IPS DF 6.9 (cell line): ENCODE measurements at regions not wholly inside any gene's neighbourhood (a gene's known extent, or its start where the extent isn't known, plus 50 kb on each side); places are given as distances from the start of the nearest gene placed in this dataset.
"Not testable (repeated sequence)": the region's sequence is repeated elsewhere in the genome, so short reads cannot be mapped to it uniquely, and the experiment has no call there.

Experiments used
- DNase-seq: peaks from one replicate; pipeline ENCODE4 v3.0.0-alpha.2; 2013; ENCODE audit warnings: low read depth, low spot score
- H3K27ac ChIP-seq: one replicate; pipeline ENCODE4 v1.5.1; 2013; ENCODE audit warnings: low read length, control low read depth
- H3K27me3 ChIP-seq: 2 replicates; pipeline ENCODE4 v1.6.1; 2013; ENCODE audit warnings: mild to moderate bottlenecking, low read length; ENCODE audit not compliant: control insufficient read depth, insufficient read depth
- H3K36me3 ChIP-seq: 2 replicates; pipeline ENCODE4 v1.6.1; 2013; ENCODE audit warnings: low read length; ENCODE audit not compliant: control insufficient read depth, insufficient read depth
- H3K4me1 ChIP-seq: 2 replicates; pipeline ENCODE4 v1.6.1; 2013; ENCODE audit warnings: low read length; ENCODE audit not compliant: control insufficient read depth, insufficient read depth
- H3K4me3 ChIP-seq: 2 replicates; pipeline ENCODE4 v1.5.1; 2013; ENCODE audit warnings: mild to moderate bottlenecking, low read length
- H3K9me3 ChIP-seq: 2 replicates; pipeline ENCODE4 v1.6.1; 2013; ENCODE audit warnings: low read length, inconsistent platforms; ENCODE audit not compliant: control insufficient read depth, insufficient read depth
- WGBS: extraction: QIAGEN DNeasy Blood & Tissue Kit; methylation state at CpG from one replicate; pipeline ENCODE4 v1.1.7; 2013; ENCODE audit warnings: mixed read lengths, missing lambda C conversion rate; ENCODE audit not compliant: insufficient read length, insufficient coverage; 5-methylcytosine and 5-hydroxymethylcytosine counted together

DNA sequence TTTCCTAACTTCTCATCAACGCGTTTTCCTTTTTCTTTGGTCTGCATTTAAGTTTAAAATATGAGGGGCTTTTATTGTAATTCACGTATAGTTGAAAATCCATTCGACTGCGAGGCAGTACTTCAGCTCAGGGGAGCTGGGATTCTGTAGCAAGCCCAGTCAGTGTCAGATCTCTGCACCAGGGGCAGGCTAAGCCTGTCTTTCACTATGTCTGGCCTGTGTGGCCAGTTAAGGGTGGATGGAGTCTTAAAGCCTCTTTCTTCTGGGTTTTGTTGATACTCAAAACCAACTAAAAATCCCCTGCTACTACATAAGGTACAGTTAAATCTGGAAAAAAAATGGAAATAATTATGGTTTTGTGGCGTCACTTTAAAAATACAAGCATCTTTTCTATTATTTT, 124.7 kb downstream of the TYW3 start:
- H3K4me3 ChIP-seq: no peak overlapping the region
- no peaks in the 10 kb centered on the region for H3K36me3 ChIP-seq
- H3K9me3 ChIP-seq: no peaks in the 10 kb centered on the region
- DNase-seq: no peak
- H3K27me3 ChIP-seq: no peaks in the 10 kb centered on the region
- WGBS: 100% methylated on average over 2 of the region's 6 CpGs
- no peak overlapping the region for H3K27ac ChIP-seq
- 0 out of 2 replicates have a peak, but pooled peaks cover 1% of the 10 kb centered on the region for H3K4me1 ChIP-seq

DNA sequence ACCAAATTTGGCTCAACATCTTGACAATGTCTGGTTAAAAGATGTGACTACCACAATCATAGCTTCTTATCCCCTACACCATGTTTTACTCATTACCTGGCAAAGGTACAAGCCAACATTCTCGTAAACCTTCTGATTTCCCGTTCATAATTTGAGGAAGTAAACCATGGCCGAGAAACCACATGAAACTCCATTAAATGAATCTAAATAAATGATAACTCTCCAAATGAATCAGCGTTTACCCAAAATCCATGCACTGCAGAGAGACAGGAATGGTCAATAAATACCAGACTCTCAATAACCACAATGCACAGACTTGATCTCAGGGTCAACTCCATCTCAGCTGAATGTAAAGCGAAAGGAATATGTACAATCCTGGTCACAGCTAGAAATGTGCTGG, 125.2 kb downstream of the TYW3 start:
- Histone ChIP-seq H3K27me3 (no peaks in the 10 kb centered on the region), H3K4me1 (0 out of 2 replicates have a peak, but pooled peaks cover 1% of the 10 kb centered on the region), H3K36me3 (no peaks in the 10 kb centered on the region), H3K27ac (no peak overlapping the region), H3K9me3 (no peaks in the 10 kb centered on the region), H3K4me3 (no peak overlapping the region)
- WGBS: no CpG with 5 or more reads among the region's 5 CpGs
- no peak for DNase-seq

DNA sequence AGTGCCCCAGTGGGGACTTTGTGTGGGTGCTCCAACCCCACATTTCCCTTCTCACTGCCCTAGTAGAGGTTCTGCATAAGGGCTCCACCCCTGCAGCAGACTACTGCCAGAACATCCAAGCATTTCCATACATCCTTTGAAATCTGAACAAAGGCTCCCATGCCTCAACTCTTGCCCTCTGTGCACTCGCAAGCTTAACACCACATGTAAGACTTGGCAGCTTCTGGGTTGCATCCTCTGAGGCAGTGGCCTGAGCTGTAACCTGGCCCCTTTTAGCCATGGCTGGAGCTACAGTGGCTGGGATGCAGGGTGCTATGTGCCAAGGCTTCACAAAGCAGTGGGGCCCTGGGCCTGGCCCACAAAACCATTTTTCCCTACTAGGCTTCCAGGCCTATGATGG, 128.9 kb downstream of the TYW3 start:
- Histone ChIP-seq H3K27ac (no peak overlapping the region), H3K9me3 (no peaks in the 10 kb centered on the region), H3K4me1 (0 out of 2 replicates have a peak, but pooled peaks cover 1% of the 10 kb centered on the region), H3K27me3 (no peaks in the 10 kb centered on the region), H3K4me3 (no peak overlapping the region), H3K36me3 (no peaks in the 10 kb centered on the region)
- DNase-seq: no peak
- WGBS: no CpG with 5 or more reads among the region's 1 CpG

DNA sequence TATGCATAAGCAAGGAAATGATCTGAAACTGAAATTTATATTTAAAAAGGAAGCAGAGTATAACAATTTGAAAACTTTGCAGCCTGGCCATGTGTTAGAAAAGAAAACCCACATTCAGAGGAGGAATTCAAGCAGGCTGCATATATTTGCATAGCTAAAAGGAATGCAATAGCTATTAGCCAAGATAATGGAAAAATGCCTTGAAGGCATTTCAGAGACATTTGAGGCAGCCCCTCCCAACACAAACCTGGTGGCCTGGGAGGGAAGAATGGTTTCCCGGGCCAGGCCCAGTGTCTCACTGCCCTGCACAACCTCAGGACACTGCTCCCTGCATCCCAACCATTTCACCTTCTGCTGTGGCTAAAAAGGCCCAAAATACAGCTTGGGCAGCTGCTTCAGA, 136.8 kb downstream of the TYW3 start:
- DNase-seq: no peak
- Histone ChIP-seq H3K4me1 (no peaks in the 10 kb centered on the region), H3K9me3 (peaks cover 2% of the 10 kb centered on the region), H3K36me3 (no peaks in the 10 kb centered on the region), H3K4me3 (no peak overlapping the region), H3K27ac (no peak overlapping the region), H3K27me3 (no peaks in the 10 kb centered on the region)
- no CpG with 5 or more reads among the region's 1 CpG for WGBS

DNA sequence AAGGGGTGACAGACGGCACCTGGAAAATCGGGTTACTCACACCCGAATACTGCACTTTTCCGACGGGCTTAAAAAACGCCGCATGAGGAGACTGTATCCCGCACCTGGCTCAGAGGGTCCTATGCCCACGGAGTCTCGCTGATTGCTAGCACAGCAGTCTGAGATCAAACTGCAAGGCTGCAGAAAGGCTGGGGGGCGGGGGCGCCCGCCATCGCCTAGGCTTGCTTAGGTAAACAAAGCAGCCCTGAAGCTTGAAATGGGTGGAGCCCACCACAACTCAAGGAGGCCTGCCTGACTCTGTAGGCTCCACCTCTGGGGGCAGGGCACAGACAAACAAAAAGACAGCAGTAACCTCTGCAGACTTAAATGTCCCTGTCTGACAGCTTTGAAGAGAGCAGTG, 144.4 kb downstream of the TYW3 start:
- not testable (repeated sequence) for H3K27me3 ChIP-seq, H3K9me3 ChIP-seq, H3K36me3 ChIP-seq, H3K4me3 ChIP-seq, H3K4me1 ChIP-seq, DNase-seq, H3K27ac ChIP-seq
- WGBS: no CpG with 5 or more reads among the region's 14 CpGs

DNA sequence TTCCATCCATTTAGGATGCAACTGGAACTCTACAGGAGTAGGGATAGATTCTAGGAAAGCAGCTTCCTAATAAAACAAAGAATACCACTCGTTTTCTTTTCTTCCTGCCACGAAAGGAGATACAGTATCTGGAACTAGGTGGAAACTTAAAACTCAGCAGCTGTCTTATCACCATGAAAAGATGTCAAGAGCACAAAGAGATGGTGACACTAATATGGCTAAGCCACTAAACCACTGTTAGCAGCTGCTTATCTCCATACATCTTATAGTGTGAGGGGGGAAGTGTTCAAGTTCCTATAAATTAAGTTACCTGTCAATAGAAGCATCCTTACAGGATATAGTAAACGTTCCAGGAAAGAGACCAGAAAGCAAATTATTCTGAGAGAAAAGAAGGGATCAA, 162.5 kb downstream of the TYW3 start:
- no CpG with 5 or more reads among the region's 3 CpGs for WGBS
- no peak overlapping the region for H3K4me3 ChIP-seq

DNA sequence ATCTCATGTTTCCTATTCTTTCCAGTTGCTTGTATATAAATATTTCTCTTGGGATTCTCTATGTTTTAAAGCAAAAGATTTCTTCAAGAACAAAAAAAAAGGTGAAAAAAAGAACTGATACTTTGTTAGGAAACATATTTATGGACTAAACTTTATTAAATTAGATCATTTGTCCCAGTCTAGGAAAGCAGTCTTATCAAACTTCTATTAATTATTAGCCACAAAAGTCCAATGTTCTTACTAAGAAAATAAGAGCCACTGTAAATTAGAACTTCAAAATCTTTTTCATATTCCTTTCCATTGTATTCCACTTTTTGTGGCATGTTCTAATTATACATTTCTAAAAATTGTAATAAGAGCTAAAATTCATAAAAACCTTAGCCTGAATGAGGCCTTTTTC, 175.2 kb downstream of the TYW3 start:
- no peak for DNase-seq
- no peaks in the 10 kb centered on the region for H3K27me3 ChIP-seq
- H3K27ac ChIP-seq: no peak overlapping the region

More for the DNA sequence above, 162.5 kb downstream of the TYW3 start:
- Histone ChIP-seq H3K9me3 (no peaks in the 10 kb centered on the region), H3K27me3 (no peaks in the 10 kb centered on the region), H3K4me1 (no peaks in the 10 kb centered on the region), H3K27ac (no peak overlapping the region), H3K36me3 (no peaks in the 10 kb centered on the region)
- DNase-seq: no peak

DNA sequence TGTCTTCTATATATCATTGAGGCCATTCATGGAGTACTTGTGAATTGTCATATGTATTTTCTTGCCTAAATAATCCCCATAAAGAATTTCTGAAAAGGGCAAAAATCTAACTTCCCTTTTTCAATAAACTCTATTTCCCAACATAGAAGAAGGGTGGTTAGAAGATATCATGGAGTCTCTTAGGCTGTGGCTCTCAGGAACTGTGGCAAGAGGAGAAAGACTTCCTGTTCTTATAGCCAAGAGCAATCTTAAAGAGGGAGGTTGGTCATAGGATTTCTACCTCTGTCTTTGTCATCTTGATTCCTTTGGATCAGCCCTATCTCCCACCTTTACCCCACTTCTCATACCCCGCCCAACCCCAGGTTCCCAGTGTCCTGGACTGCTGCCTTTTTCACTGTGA, 175.8 kb downstream of the TYW3 start:
- Histone ChIP-seq H3K36me3 (peaks cover under 1% of the 10 kb centered on the region; the same call in 1 of the 2 replicates), H3K4me3 (no peak overlapping the region), H3K4me1 (no peaks in the 10 kb centered on the region), H3K27me3 (no peaks in the 10 kb centered on the region), H3K9me3 (no peaks in the 10 kb centered on the region), H3K27ac (no peak overlapping the region)
- no CpG with 5 or more reads among the region's 1 CpG for WGBS
- DNase-seq: no peak

More for the DNA sequence above, 175.2 kb downstream of the TYW3 start:
- H3K4me1 ChIP-seq: no peaks in the 10 kb centered on the region
- no peaks in the 10 kb centered on the region for H3K36me3 ChIP-seq
- H3K4me3 ChIP-seq: no peak overlapping the region
- H3K9me3 ChIP-seq: no peaks in the 10 kb centered on the region

DNA sequence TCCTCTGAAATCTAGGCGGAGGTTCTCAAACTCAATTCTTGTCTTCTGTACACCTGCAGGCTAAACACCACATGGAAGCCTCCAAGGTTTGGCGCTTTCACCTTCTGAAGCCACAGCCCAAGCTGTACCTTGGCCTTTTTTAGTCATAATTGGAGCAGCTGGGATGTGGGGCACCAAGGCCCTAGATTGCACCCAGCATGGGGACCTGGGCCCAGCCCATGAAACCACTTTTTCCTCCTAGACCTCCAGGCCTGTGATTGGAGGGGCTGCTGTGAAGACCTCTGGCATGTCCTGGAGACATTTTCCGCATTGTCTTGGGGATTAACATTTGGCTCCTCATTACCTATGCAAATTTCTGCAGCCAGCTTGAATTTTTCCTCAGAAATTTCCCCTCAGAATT, 181.0 kb downstream of the TYW3 start:
- no peaks in the 10 kb centered on the region for H3K4me1 ChIP-seq
- H3K36me3 ChIP-seq: peaks cover 3% of the 10 kb centered on the region; the same call in 1 of the 2 replicates
- no peak for DNase-seq
- no peak overlapping the region for H3K27ac ChIP-seq
- no peak overlapping the region for H3K4me3 ChIP-seq
- H3K27me3 ChIP-seq: no peaks in the 10 kb centered on the region
- H3K9me3 ChIP-seq: no peaks in the 10 kb centered on the region
- WGBS: no CpG with 5 or more reads among the region's 3 CpGs

DNA sequence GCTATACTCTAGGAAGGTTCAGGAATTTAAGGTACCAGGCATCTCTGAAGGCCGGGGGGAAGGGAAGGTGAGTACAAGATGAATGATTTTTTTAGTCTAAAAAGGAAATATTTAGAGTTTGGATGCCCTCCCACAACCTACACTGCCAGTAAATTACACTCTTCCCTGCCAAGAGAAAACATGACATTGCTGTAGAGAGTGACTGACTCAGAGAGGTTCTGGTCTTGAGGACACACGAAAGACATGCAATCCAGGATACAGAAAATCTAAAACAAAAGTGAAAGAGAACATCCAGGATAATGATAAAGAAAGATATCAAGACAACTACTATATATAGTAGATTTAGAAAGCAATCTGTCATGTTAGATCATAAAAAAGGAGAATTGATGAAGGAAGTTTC, 200.5 kb downstream of the TYW3 start:
- Histone ChIP-seq H3K27ac (no peak overlapping the region), H3K9me3 (no peaks in the 10 kb centered on the region), H3K4me1 (no peaks in the 10 kb centered on the region), H3K36me3 (no peaks in the 10 kb centered on the region), H3K27me3 (no peaks in the 10 kb centered on the region), H3K4me3 (no peak overlapping the region)
- whole genome bisulfite sequencing: no CpG with 5 or more reads among the region's 2 CpGs
- no peak for DNase-seq

DNA sequence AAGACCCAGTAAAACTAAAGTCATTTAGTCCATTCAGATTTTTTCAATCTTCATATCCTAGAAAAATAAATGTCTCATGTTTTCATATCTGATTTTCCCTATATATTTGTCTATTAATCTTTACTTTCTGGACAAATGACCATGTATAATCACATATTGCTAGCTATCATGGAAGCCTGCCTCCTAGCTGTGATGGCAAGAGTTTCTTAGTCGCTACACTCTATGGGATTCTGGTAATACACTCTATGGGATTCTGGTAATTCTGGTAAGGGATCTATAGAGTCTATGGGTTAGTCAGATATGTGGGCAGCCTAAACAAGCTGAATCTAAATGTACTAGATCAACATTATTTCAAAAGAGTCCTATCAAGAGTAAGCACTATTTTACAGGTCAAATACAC, 198.7 kb upstream of the LHX8 start:
- no CpG with 5 or more reads among the region's 1 CpG for WGBS
- H3K36me3 ChIP-seq: no peaks in the 10 kb centered on the region

More for the DNA sequence above, 198.7 kb upstream of the LHX8 start:
- H3K9me3 ChIP-seq: no peaks in the 10 kb centered on the region
- H3K27me3 ChIP-seq: no peaks in the 10 kb centered on the region
- no peak overlapping the region for H3K27ac ChIP-seq
- no peaks in the 10 kb centered on the region for H3K4me1 ChIP-seq
- no peak overlapping the region for H3K4me3 ChIP-seq
- DNase-seq: no peak
